HG02571 (cell line): ENCODE measurements at regions not wholly inside any gene's neighbourhood (a gene's known extent, or its start where the extent isn't known, plus 50 kb on each side); places are given as distances from the start of the nearest gene placed in this dataset.
"Not testable (repeated sequence)": the region's sequence is repeated elsewhere in the genome, so short reads cannot be mapped to it uniquely, and the experiment has no call there.

ENCODE experiments used
- ATAC-seq: cut with Tn5 transposase; IDR thresholded peaks from one replicate; pipeline ENCODE4 v1.9.1; 2021; ENCODE audit warnings: mild to moderate bottlenecking, moderate library complexity; ENCODE audit not compliant: unreplicated experiment

DNA sequence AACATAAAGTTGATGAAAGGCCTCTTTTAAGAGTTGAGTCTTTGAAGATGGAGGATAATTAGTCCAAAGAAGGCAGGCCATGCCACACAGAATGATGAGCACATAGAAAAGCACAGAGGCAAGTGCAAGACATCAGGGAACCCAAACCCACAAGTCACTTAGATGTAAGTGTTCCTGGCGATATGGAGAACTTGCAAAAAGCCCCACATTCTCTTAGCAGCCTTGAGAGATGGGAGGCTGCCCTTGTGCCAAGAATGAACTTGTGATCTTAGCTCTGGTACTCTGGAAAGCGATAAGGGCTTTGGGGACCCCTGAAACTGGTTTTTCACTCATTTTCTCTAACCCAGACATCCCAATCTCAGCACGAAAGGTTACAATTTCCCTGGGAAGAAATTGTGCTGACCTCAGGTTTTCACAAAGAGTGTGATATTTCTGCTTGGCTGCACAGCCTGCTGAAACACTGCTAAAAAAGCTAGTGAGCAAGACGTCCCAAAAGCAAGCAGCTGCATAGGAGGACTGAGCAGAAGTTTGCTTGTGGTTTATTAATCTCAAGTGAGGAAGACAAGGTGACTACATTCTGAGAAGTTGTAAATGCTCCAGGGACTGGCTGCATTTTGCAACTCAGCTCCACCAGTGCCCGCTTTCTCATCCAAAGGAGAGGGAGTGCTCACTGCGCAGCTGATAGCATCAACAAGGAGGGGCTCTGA, 496.9 kb upstream of the CAMK1G start:
- ATAC-seq, result peak; percentile 88

DNA sequence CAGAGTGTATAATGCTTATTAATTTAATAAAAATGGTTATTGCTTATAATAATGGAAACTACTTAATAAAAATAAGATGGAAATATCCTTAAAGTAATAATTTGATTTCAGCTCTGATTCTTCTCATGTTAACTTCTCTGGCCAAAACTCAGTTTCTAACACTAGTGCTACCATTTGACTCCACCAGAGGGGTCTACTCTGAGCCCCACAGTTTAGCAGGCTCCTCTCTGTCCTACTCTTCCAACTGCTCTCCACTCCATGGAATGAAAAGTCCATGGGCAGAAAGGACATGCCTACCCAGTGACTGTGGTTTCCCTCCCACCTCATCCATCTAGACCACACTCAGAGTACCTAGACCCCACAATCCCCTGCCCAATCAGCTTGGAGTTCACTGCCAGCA, 489.1 kb upstream of the CAMK1G start:
- no peak for ATAC-seq

DNA sequence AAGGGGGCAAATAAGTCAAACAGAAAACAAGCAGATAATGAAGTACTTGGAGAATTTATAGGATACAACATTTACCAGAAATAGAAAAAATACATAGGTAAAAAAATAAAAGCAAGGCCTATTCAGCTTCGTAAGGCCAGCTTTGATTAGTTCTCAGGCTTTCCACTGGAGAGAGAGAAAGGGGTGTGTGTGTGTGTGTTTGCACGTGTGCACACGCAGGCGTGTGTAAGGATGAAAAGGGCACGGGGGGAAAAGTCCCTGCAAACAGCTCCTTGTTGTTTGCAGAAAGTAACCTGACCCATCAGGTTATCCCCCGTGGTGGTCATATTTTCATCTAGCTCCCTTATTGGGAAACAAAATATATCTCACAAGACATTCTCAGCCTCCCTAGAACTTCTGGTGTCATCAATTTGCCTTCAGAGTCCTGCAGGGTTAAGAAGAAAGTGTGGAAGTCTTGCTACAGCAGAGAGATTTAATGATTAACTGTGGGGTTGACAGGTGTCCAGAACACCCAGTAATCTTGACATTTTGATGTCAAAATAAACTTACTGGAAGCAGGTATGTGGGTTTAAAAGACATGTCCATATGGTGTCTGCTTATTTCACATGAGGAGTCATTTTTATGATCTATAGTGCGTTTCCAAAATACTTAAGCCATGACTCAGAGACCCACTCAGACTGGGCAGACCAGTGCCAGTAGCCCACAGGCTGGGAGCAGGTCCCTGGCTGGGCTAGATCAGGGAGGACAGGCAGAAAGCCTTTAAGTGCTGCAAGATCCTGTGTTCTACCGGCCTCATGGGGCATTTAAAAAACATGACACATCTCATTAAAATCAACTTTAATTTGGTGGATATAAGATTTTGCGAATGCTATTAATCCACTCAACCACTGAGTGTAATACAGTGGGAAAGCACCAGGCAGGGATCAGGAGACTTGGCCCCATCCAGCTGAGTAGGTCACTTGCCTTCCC, 487.6 kb upstream of the CAMK1G start:
- no peak for ATAC-seq

DNA sequence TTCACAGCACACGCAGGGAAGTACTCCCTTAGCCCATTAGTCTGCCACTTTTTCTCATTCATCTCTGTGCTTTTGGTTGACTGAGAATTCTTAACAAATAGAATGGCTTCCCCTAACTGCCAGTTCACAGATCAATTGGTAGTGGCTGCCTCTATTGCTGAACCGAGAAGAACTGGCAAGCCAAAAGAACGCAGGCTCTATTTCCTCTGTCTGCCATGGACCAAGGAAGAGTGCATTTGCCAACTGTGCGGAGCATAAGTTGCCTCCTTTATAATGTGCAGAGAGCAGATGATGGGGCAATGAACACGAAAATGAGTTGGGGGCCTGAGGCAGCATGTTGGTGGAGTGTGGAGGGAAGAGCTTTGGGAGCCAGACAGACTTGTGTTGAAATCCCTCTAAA, 483.1 kb upstream of the CAMK1G start:
- no peak for ATAC-seq

DNA sequence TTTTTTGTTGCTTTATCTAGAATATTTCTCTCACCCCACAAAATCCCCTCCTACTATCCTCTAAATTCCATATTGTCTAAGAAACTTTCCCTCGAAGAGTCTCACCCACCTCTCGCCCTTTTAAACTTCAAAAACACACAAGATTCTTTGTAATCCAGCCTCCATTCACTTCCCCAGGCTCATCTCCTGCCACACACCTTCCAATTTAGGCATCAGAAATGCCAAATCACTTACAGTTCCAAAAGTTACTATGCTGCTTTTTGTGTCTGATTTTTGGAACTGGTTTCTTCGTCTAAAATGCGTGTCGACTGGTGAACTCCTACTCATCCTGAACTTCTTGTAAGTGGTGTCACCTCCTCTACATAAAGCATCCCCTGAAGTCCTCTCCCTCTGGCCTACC, 482.4 kb upstream of the CAMK1G start:
- no peak for ATAC-seq

DNA sequence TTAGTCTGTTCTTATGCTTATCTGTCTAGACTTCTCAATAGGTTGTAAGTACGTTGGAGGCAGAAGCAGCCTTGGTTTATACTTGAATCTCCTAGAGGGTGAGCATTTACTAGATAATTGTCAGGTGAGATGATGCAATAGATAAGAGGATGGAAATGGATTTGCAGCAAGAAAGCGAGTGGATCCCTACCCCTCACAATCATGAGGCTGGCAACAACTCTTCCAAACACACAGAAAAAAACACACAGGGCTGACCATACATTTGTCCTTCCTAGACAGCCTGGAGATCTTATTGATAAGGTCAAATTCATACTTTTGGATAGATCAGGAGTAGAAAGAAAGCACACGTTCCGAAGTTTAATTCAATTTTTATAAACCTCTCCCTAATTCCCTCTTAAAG, 481.4 kb upstream of the CAMK1G start:
- no peak for ATAC-seq

DNA sequence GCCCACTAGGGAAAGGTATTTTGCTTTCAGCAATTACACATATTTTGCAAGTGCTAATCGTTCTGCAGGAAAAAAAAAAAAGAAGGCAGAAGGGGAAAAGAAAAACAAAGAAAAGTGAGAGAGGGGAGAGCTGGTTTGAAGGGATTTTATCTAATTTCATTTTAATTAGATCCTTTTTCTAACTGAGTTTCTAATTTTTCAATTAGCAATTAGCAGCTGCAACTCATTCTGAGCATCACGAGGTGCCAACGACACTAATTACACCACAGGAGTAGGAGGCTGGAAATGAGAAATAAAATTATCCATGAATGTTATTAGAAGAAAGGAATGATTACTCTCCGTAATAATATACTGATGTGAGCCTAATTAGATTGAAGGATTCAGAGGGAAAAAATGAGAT, 481.0 kb upstream of the CAMK1G start:
- ATAC-seq, result no peak

DNA sequence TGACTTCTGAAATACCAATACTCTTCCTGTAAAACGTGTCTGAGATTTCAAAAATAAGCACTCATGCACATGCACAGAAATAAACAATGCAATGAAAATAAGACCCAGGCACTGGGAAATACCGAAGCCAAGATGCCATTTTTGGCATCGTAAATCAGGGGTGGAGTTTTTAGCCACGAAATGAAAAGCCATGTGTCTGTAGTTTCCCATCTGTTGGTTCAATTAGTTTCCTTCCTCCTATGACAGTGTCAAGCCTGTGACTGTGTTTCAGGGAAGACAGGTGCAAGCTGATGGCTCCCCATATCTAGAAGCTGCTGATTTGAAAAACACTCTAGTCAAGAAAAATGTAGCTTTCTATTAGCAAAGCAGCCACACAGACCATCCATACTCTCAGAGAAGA, 480.4 kb upstream of the CAMK1G start:
- ATAC-seq, result peak; percentile 61

DNA sequence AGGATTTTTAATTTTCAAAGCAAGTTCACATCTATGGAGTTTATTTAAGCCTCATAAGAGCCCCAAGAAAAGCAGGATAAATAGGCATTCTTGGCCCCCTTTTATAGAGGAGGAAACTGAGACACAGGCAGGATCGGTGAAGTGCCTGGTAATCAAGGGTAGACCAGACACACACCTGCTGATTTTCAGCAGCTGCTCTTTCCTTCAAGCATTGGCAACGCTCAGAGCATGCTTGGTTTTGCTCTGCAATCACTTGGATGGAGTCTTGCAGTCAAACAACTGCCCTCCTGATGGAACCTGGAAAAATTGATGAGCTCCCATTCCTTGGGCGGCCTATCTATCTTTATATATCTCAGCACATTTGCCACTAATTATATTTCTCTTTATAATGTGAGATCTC, 478.9 kb upstream of the CAMK1G start:
- ATAC-seq, result no peak

DNA sequence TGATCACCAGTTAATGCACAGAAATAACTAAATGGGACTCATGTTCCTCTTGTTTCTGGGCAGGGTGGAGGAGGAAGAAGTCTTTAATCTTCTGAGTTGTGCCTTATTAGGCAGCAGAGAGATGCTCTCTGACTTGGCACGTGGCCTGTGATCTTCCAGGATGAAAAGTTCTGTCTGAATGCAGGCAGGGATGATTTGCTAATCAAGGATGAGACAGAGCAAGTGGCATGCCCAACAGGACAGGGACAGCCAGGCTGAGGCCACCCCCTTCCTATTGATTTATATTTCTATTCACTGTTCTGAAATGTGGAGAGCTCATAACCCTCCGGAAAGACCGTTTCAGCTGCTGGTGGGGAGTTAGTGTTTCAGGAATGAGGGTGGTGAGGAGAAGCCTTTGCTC, 477.8 kb upstream of the CAMK1G start:
- no peak for ATAC-seq

DNA sequence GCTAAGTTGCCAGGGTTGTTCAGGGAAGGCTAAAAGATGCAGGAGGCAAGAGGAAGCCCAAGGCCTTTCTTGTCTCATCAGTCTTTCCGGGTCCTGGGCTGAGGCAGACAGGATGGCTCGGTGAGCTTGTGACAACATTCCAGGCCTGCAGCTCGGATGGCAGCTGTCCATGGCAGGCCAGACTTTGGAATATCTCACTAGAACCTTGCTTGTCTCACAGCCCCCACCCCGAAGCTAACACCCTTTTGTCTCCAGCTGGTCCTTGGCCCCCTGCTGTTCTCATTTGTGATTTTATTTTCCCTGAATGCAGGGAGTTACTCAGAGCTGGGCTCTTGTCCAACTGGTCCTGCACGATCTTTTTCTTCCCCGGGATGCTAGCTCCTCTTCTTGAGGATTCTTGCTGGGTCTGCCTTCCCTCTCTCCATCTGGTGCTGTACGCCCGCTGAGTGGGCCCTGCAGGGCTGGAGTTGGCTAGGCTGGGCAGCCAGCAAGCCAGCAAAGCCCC, 477.2 kb upstream of the CAMK1G start:
- ATAC-seq, result no peak

DNA sequence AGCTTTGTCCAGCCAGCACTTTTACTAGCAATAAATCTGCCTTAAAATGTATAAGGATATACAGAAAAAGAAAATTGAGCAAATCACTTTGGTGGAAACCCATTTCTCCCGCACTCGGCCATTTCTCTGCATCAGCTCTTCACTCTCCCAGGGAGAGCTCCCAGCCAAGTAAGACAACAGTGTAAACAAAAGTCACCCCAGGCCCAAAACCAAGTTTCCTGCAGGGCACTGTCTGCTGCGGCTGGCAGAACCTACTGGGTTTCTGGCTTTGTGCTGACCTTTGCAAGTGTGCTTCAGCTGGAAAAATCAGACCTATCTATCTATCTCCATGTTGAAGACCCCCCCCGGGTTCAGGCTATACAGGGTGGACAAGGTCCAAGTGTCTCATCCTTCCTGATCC, 476.7 kb upstream of the CAMK1G start:
- no peak for ATAC-seq

DNA sequence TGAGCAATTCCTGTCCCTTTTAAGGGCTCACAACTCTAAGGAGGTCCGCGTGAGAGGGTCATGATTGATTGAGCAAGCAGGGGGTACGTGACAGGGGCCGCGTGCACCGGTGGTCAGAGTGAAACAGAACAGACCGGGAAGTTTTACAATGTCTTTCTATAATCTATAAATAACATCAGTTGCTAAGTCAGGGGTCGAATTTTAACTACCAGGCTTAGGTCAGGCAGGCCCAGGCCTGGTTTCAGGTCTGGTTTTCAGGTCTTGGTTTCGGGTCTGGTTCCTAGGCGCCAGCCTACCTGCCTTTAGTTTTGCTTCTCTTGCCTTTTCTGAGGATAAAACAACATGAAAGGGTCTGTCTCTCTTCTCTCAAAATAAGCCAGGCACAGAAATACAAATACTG, 476.0 kb upstream of the CAMK1G start:
- ATAC-seq, result peak; percentile 45

DNA sequence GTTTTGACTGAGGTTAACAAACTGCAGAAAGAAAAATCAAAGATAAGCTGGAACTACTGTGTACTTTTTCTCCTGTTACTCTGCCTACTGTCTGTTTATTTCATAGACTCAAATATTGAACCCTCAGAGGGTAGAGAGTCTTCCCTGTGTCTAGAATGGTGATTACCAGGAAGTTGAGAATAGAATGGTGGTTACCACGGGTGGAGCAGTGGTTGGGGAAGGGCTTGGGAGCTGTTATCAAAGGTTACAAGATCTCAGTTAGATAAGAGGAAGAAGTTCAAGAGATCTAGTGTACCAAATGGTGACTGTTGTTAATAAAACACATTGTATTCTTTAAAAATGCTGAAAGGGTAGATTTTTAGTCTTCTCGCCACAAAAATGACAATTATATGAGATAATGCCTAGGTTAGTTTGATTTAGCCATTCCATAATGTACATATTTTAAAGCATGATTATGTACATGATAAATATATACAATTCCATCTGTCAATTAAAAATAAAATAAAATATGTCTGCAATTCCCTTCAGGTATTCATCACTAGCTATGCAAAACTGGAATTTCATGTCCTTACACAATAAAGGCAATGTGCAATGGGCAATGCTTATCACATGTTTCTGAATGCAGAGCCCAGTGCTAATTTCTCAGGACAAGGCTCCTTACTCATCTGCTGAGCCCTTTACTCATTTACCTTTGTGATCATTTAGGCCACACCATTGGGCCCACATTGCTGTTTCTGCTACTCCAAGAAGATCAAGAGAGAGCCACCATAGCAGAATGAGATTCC, 474.3 kb upstream of the CAMK1G start:
- ATAC-seq, result no peak

DNA sequence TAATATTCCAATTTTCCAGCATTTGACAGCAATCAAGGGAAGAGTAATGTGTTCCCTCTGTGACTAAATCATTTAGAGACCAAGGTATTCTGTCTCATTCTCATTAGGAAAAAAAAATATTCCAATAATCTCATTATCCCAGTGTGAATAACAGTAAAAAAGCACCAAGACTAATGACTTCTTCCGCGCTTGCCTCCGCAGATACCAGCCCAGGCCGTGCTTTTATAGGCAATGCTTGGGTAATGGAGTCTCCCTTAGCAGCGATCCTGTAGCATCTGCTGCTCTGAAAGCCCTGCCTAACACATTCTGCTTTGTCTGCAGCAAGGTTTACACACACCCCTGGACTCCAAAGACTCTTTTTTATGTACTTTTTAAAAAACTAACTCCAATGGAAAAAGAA, 470.0 kb upstream of the CAMK1G start:
- ATAC-seq, result no peak

DNA sequence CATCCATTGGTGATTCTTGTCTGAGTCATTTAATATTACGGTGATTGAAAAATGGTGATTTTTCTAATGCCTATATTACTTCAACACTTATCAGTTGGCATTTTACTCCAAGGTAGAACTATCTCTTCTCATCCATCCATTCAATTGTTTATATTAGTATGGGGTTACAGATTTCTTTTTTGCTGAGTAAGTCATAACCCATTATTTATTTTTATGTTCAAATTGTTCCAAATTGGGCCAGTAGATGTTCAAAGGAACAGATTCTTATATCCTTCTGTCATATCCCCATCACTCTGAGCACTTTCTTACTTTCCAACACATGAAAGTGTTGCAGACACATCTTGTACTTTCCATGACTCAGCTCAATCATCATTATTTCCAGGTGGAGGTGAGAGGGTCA, 466.8 kb upstream of the CAMK1G start:
- no peak for ATAC-seq

DNA sequence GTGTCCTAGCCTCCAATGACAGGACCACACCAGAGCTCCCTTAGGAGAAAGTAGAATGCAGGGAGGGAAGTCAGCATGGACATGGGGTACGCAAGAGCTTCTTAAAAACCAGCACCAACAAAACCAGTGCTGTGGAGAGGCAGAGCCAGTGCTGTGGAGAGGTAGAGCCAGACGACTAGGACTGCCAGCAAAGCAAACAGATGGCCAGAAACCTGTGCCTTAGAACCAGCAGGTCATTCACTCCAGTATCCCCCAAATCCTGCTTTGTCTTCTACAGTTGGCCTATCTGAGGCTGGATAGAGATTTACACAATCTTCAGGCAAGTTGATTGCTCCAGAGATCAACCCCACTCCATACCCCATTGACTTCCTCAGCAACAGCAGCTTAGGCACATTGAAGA, 459.9 kb upstream of the CAMK1G start:
- no peak for ATAC-seq

DNA sequence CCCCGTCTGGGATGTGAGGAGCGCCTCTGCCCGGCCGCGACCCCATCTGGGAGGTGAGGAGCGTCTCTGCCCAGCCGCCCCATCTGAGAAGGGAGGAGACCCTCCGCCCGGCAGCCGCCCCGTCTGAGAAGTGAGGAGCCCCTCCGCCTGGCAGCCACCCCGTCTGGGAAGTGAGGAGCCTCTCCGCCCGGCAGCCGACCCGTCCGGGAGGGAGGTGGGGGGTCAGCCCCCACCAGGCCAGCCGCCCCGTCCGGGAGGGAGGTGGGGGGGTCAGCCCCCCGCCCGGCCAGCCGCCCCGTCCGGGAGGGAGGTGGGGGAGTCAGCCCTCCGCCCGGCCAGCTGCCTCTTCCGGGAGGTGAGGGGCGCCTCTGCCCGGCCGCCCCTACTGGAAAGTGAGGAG, 454.4 kb upstream of the CAMK1G start:
- ATAC-seq, result not testable (repeated sequence)

DNA sequence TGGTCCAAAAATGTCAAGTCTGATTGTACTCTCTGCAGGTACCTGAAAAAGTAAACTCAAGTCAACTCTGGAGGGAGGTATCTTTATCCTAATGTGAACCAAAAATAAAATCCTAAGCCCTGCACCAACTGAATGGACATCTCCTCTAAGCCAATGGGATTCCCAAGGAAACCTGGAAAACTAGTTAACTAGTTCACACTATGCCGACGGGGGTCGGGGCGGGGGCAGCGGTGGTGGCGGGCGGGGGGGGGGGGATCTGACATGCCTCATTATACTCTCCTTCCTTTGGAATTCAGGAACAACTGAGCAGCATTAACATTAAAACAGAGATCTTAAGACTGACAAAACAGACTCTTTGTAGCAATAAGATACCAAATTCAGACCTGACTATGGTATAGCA, 452.6 kb upstream of the CAMK1G start:
- ATAC-seq, result no peak

DNA sequence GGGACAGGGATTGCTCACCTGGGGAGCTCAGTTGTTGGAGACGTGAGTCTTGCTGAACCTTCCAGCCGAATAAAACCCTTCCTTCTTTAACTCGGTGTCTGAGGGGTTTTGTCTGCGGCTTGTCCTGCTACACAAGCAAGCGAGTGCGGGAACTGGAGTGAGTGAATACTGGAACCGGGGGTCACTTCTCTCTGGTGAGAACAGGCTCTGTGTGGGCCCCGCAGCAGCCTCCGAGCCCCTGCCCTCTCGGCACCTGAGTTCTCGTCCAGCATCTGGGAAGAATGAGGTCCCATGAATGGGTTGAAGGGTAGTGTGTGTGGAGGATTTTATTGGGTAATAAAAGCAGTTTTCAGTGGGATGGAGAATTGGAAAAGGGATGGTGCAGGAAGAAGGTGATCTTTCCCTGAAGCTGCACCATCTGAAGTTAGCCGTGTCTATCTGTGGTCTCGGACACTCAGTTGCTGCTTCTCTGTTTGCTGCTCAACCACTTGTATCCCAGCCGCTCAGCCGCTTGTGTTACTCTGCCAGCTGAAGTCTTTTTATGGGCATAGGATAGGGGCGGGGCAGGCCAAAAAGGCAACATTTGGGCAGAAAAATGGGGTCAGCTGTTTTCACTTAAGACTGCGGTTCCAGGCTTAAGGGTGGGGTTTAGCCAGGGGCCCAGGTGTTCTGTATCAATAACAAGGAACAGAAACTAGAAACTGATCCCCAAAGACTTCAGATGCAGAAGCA, 450.6 kb upstream of the CAMK1G start:
- ATAC-seq, result no peak

DNA sequence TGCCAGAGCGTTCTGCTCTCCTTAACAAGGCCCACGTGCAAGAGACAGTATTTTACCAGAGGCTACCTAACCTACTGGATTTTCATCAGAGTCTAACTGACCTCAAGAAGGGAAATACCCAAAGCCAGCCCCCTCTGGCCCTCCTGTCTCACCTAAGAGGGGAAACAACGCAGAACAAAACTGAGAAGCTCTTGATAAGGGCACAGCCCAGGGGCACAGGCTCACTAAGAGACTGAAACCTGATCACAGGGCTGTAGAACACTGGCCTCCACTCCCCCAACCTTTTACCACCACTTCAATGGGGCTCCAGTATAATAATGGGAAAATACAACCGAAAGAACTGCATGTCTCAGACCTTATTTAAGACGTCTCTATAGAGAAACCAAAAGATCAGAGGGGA, 449.5 kb upstream of the CAMK1G start:
- ATAC-seq, result no peak
